ENCODE measurements at regions not wholly inside any gene's neighbourhood (a gene's known extent, or its start where the extent isn't known, plus 50 kb on each side); places are given as distances from the start of the nearest gene placed in this dataset.

GRCh38 chr12:111025792-111026430, 105.5 kb upstream of the MYL2 start:
- no peak for TF ChIP-seq CTCF (IDR thresholded peaks at IDR 0.05; ENCODE audit: poor library complexity)
- no peak for TF ChIP-seq EZH2phosphoT487 (IDR thresholded peaks at IDR 0.05; ENCODE audit: low read depth, severe bottlenecking, unreplicated experiment)
- TF ChIP-seq EZH2 (IDR thresholded peaks at IDR 0.05; ENCODE audit: borderline replicate concordance), result no peak

All from hepatocyte (in vitro differentiated cells).